H1 (cell line): ENCODE measurements at regions not wholly inside any gene's neighbourhood (a gene's known extent, or its start where the extent isn't known, plus 50 kb on each side); places are given as distances from the start of the nearest gene placed in this dataset.
A peak's percentile ranks its signal among the peaks of the same experiment; 100 is the strongest.

ENCODE experiments used
- CTCF ChIA-PET: fragments of 300-600 bp; sonication (Branson Sonifier 250); formaldehyde crosslinking; loops from one replicate; lab custom pipeline; 2021; ENCODE audit not compliant: partially characterized antibody; lab: Charles Lee
- POLR2A ChIA-PET: fragments of 300-600 bp; sonication (Branson Sonifier 250); formaldehyde crosslinking; loops from one replicate; lab custom pipeline; 2021; ENCODE audit warnings: inconsistent platforms; ENCODE audit not compliant: partially characterized antibody; lab: Charles Lee
- DNase-seq, 2 experiments: peaks; one replicate each; pipeline versions ENCODE4 v3.0.0 to v3.0.0-alpha.2; 2010 to 2022; ENCODE audit warnings: low spot score in 2 of 2, low read depth in 1 of 2, mixed read lengths in 1 of 2
- FAIRE-seq: peaks from 2 replicates; lab custom pipeline; 2011; peaks lifted over from hg19 to GRCh38; lab: Jason Lieb, UNC
- H2AFZ ChIP-seq: 2 replicates; pipeline ENCODE4 v1.8.1; 2012; ENCODE audit warnings: low read length, inconsistent platforms
- H2AK5ac ChIP-seq: 2 replicates; pipeline ENCODE4 v1.6.1; 2013; ENCODE audit warnings: low read depth, low read length
- H2BK120ac ChIP-seq: replicated peaks from 2 replicates; pipeline ENCODE3; 2013; ENCODE audit warnings: low read depth, low read length, inconsistent platforms
- H2BK12ac ChIP-seq: 2 replicates; pipeline ENCODE4 v1.6.1; 2013; ENCODE audit warnings: low read depth, low read length
- H2BK15ac ChIP-seq: 2 replicates; pipeline ENCODE4 v1.6.1; 2013; ENCODE audit warnings: low read length
- H2BK20ac ChIP-seq: 2 replicates; pipeline ENCODE4 v1.6.1; 2013; ENCODE audit warnings: low read length
- H2BK5ac ChIP-seq: 2 replicates; pipeline ENCODE4 v1.6.1; 2013; ENCODE audit warnings: low read depth, low read length
- H3K14ac ChIP-seq: 2 replicates; pipeline ENCODE4 v1.6.1; 2013; ENCODE audit warnings: inconsistent platforms; ENCODE audit not compliant: insufficient read length
- H3K18ac ChIP-seq: 2 replicates; pipeline ENCODE4 v1.6.1; 2013; ENCODE audit warnings: low read length; ENCODE audit errors: extremely low read depth
- H3K23ac ChIP-seq: 2 replicates; pipeline ENCODE4 v1.6.1; 2013; ENCODE audit warnings: inconsistent platforms; ENCODE audit not compliant: insufficient read length
- H3K23me2 ChIP-seq: 2 replicates; pipeline ENCODE4 v1.6.1; 2013; ENCODE audit warnings: low read depth, low read length
- H3K27ac ChIP-seq: 2 replicates; pipeline ENCODE4 v1.6.1; 2011; ENCODE audit warnings: low read depth, low read length, inconsistent platforms
- H3K27me3 ChIP-seq, 4 experiments: replicated peaks in 1 of 4; 1 replicate in 1 of 4; 2 replicates in 3 of 4; pipeline versions ENCODE4 v1.6.1 to v1.8.1; 2011 to 2013; ENCODE audit warnings: low read length in 3 of 4, mild to moderate bottlenecking in 3 of 4, inconsistent platforms in 2 of 4, mixed read lengths in 2 of 4, moderate library complexity in 1 of 4; ENCODE audit not compliant: control insufficient read depth in 3 of 4, insufficient read depth in 3 of 4; ENCODE audit errors: extremely low read depth in 1 of 4
- H3K36me3 ChIP-seq, 4 experiments: 2 replicates each; pipeline versions ENCODE4 v1.6.1 to v1.8.1; 2011 to 2013; ENCODE audit warnings: mild to moderate bottlenecking in 4 of 4, low read length in 3 of 4, moderate library complexity in 2 of 4, control low read depth in 1 of 4, inconsistent platforms in 1 of 4; ENCODE audit not compliant: insufficient read depth in 4 of 4, control insufficient read depth in 2 of 4
- H3K4ac ChIP-seq: replicated peaks from 2 replicates; pipeline ENCODE3; 2013; ENCODE audit warnings: low read length, low read depth, mixed read lengths, inconsistent platforms; ENCODE audit not compliant: insufficient read length
- H3K4me1 ChIP-seq, 4 experiments: replicated peaks in 1 of 4; 1 replicate in 1 of 4; 2 replicates in 3 of 4; pipeline versions ENCODE4 v1.6.1 to v1.8.1; 2011 to 2013; ENCODE audit warnings: low read length in 3 of 4, inconsistent platforms in 2 of 4, mixed read lengths in 1 of 4; ENCODE audit not compliant: insufficient read depth in 4 of 4, control insufficient read depth in 3 of 4
- H3K4me2 ChIP-seq, 2 experiments: 2 replicates each; pipeline versions ENCODE4 v1.6.1 to v1.8.1; 2011 to 2013; ENCODE audit warnings: low read depth in 2 of 2, low read length in 2 of 2, control low read depth in 1 of 2, inconsistent platforms in 1 of 2, mild to moderate bottlenecking in 1 of 2; ENCODE audit not compliant: insufficient read depth in 1 of 2
- H3K4me3 ChIP-seq, 4 experiments: fragments of 200-600, 300-600 bp in 1 of 4; sonication (generic), shearing (Covaris generic), sonication (Bioruptor Twin) in 1 of 4; 2 replicates each; pipeline versions ENCODE4 v1.5.1 to v1.8.1; 2011 to 2016; ENCODE audit warnings: low read length in 4 of 4, low read depth in 3 of 4, control low read depth in 2 of 4, inconsistent platforms in 2 of 4, mild to moderate bottlenecking in 2 of 4, mixed read lengths in 1 of 4, moderate library complexity in 1 of 4; ENCODE audit not compliant: insufficient read depth in 2 of 4; ENCODE audit errors: extremely low read depth in 1 of 4
- H3K56ac ChIP-seq: replicated peaks from 2 replicates; pipeline ENCODE3; 2013; ENCODE audit warnings: low read depth, mild to moderate bottlenecking, mixed read lengths, low read length, inconsistent platforms; ENCODE audit not compliant: insufficient read length
- H3K79me1 ChIP-seq: 2 replicates; pipeline ENCODE4 v1.6.1; 2013; ENCODE audit warnings: low read depth, low read length, control low read depth
- H3K79me2 ChIP-seq, 2 experiments: 2 replicates each; pipeline versions ENCODE4 v1.6.1 to v1.8.1; 2012 to 2013; ENCODE audit warnings: low read length in 2 of 2, mild to moderate bottlenecking in 2 of 2, inconsistent platforms in 1 of 2; ENCODE audit not compliant: insufficient read depth in 2 of 2, control insufficient read depth in 1 of 2
- H3K9ac ChIP-seq, 4 experiments: replicated peaks in 1 of 4; 1 replicate in 1 of 4; 2 replicates in 3 of 4; pipeline versions ENCODE4 v1.6.1 to v1.8.1; 2011 to 2013; ENCODE audit warnings: low read depth in 3 of 4, low read length in 3 of 4, control low read depth in 2 of 4, mild to moderate bottlenecking in 2 of 4, moderate library complexity in 2 of 4, inconsistent platforms in 1 of 4; ENCODE audit errors: extremely low read depth in 1 of 4
- H3K9me3 ChIP-seq, 2 experiments: 2 replicates each; pipeline versions ENCODE4 v1.6.1 to v1.8.1; 2012 to 2013; ENCODE audit warnings: mild to moderate bottlenecking in 2 of 2, moderate library complexity in 2 of 2, control low read depth in 1 of 2, inconsistent platforms in 1 of 2, low read depth in 1 of 2, low read length in 1 of 2, mixed read lengths in 1 of 2; ENCODE audit not compliant: insufficient read depth in 2 of 2
- H4K20me1 ChIP-seq, 2 experiments: replicated peaks in 1 of 2; 2 replicates each; pipeline versions ENCODE3 to v1.8.1; 2011 to 2013; ENCODE audit warnings: inconsistent platforms in 2 of 2, low read length in 2 of 2, mild to moderate bottlenecking in 1 of 2; ENCODE audit not compliant: insufficient read depth in 2 of 2, control insufficient read depth in 1 of 2
- H4K5ac ChIP-seq: 2 replicates; pipeline ENCODE4 v1.6.1; 2013; ENCODE audit warnings: low read length, low read depth, mixed read lengths, inconsistent platforms; ENCODE audit not compliant: insufficient read length
- H4K8ac ChIP-seq: 2 replicates; pipeline ENCODE4 v1.8.0; 2013; ENCODE audit warnings: mild to moderate bottlenecking, moderate library complexity, low read length, inconsistent platforms; ENCODE audit not compliant: insufficient read depth; ENCODE audit errors: extremely low read depth
- H4K91ac ChIP-seq: replicated peaks from 2 replicates; pipeline ENCODE3; 2013; ENCODE audit warnings: low read length, mixed read lengths, inconsistent platforms; ENCODE audit not compliant: insufficient read length
- GABPA ChIP-seq: IDR thresholded peaks from 2 replicates; pipeline ENCODE4 v1.6.1; 2011; ENCODE audit warnings: mild to moderate bottlenecking, low read length, moderate library complexity, borderline replicate concordance; ENCODE audit not compliant: insufficient read depth
- POLR2AphosphoS5 ChIP-seq: IDR thresholded peaks from 2 replicates; pipeline ENCODE4 v1.6.1; 2011; ENCODE audit warnings: low read depth, low read length
- RAD21 ChIP-seq, 2 experiments: IDR thresholded peaks in 1 of 2; conservative IDR thresholded peaks in 1 of 2; 2 replicates each; pipeline ENCODE4 v1.6.1; 2011; ENCODE audit warnings: low read depth in 2 of 2, low read length in 2 of 2, improper control_type of control experiment in 1 of 2, inconsistent platforms in 1 of 2, mild to moderate bottlenecking in 1 of 2, moderate library complexity in 1 of 2
- SP4 ChIP-seq: IDR thresholded peaks from 2 replicates; pipeline ENCODE4 v1.6.1; 2012; ENCODE audit warnings: low read length, inconsistent platforms
- WGBS, 2 experiments: shearing (Covaris generic) in 1 of 2; methylation state at CpG; one replicate each; pipeline versions ENCODE4 v1.1.6 to v1.1.7; 2013 to 2015; ENCODE audit warnings: low lambda C conversion rate in 2 of 2, mixed read lengths in 2 of 2, inconsistent platforms in 1 of 2, low coverage in 1 of 2, missing lambda C conversion rate in 1 of 2; ENCODE audit not compliant: insufficient replicate concordance in 2 of 2, insufficient coverage in 1 of 2, insufficient read length in 1 of 2; ENCODE audit errors: extremely low coverage in 1 of 2, missing lambda C conversion rate in 1 of 2; 5-methylcytosine and 5-hydroxymethylcytosine counted together

DNA sequence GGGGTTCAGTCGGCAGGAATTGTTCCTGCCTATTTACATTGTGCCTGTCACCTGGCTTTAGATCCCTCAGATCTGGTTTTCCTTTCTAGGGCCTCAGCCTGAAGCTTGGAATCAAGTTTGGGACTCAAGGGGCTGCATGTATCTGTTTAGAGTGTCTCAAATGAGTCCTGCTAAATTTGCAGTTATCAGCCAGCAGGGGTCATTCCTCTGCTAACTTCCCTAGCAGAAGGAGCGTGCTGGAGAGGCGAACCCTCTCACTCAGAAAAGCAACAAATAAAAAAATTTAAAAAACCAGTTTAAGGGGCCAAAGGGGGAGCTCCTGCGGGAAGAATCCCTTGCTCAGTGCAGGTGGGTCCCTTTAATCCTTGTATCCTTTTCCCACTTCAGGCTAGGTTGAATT is 1220.2 kb downstream of the JRKL start:
- Histone ChIP-seq H2BK12ac (no peak overlapping the region), H3K79me1 (no peaks in the 10 kb centered on the region), H2BK120ac (no peak overlapping the region), H2BK20ac (no peak overlapping the region), H3K27me3 (no peaks in the 10 kb centered on the region), H3K4me3 (no peak overlapping the region), H2AK5ac (no peak overlapping the region), H3K18ac (no peak overlapping the region), H2BK15ac (no peak overlapping the region), H3K27ac (no peak overlapping the region), H2BK5ac (no peak overlapping the region), H3K56ac (no peak overlapping the region), H3K23me2 (no peaks in the 10 kb centered on the region), H4K20me1 (no peaks in the 10 kb centered on the region), H4K91ac (no peak overlapping the region), H4K5ac (no peak overlapping the region), H3K36me3 (no peaks in the 10 kb centered on the region), H3K4ac (no peak overlapping the region), H3K23ac (no peak overlapping the region), H2AFZ (no peak overlapping the region), H3K9ac (no peak overlapping the region), H3K79me2 (no peaks in the 10 kb centered on the region), H3K9me3 (peaks cover 16 to 19% of the 10 kb centered on the region in 2 experiments), H3K4me1 (no peaks in the 10 kb centered on the region), H3K14ac (no peak overlapping the region), H3K4me2 (no peak overlapping the region), H4K8ac (no peak overlapping the region)
- 68% methylated on average over 4 of the region's 4 CpGs; no CpG with 5 or more reads in 1 of the 2 experiments for WGBS, 2 experiments
- ChIA-PET CTCF (interaction anchor here (1.1 to 1.7 kb wide), 4 partner anchors 26 to 329 kb away, joined by 3 read pairs; no protein-coding TSS in a partner anchor), POLR2A (no interaction called here)
- DNase-seq (no peak), FAIRE-seq (no peak)
- TF ChIP-seq POLR2AphosphoS5 (no peak), SP4 (no peak), RAD21 (IDR thresholded peaks at IDR 0.05 in 1 of 2, conservative IDR thresholded peaks at IDR 0.05 in 1 of 2; ENCODE audit: low read depth in 2 of 2, low read length in 2 of 2) (peak; percentile 45 to 64), GABPA (no peak)
